Osteoblast (primary cell): ENCODE measurements at regions not wholly inside any gene's neighbourhood (a gene's known extent, or its start where the extent isn't known, plus 50 kb on each side); places are given as distances from the start of the nearest gene placed in this dataset.

Source experiments
- DNase-seq: peaks from one replicate; pipeline ENCODE4 v3.0.0; 2011; ENCODE audit warnings: low spot score, mixed read lengths; ENCODE audit not compliant: insufficient read length; ENCODE audit errors: missing footprints
- H2AFZ ChIP-seq: 2 replicates; pipeline ENCODE4 v1.6.0; 2011; ENCODE audit warnings: mild to moderate bottlenecking, low read length
- H3K27ac ChIP-seq: 2 replicates; pipeline ENCODE4 v1.5.1; 2011; ENCODE audit warnings: mild to moderate bottlenecking, low read depth, low read length, moderate library complexity
- H3K27me3 ChIP-seq: 2 replicates; pipeline ENCODE4 v1.6.0; 2012; ENCODE audit warnings: mild to moderate bottlenecking, control low read depth, inconsistent platforms, low read length, moderate library complexity; ENCODE audit not compliant: insufficient read depth
- H3K36me3 ChIP-seq: 2 replicates; pipeline ENCODE4 v1.5.1; 2011; ENCODE audit warnings: mild to moderate bottlenecking, low read length, control low read depth, moderate library complexity; ENCODE audit not compliant: insufficient read depth
- H3K4me1 ChIP-seq: 2 replicates; pipeline ENCODE4 v1.5.1; 2011; ENCODE audit warnings: mild to moderate bottlenecking, low read length, control low read depth, moderate library complexity; ENCODE audit not compliant: insufficient read depth
- H3K4me2 ChIP-seq: 2 replicates; pipeline ENCODE4 v1.6.0; 2011; ENCODE audit warnings: mild to moderate bottlenecking, low read length; ENCODE audit not compliant: insufficient read depth
- H3K4me3 ChIP-seq: fragments of 200-600 bp; sonication (generic); 3 replicates; pipeline ENCODE4 v1.5.1; 2012; ENCODE audit warnings: mild to moderate bottlenecking, low read length, inconsistent platforms; ENCODE audit not compliant: insufficient read depth
- H3K79me2 ChIP-seq: 2 replicates; pipeline ENCODE4 v1.6.0; 2012; ENCODE audit warnings: mild to moderate bottlenecking, low read length, control low read depth, inconsistent platforms; ENCODE audit not compliant: insufficient read depth
- H3K9me3 ChIP-seq: 2 replicates; pipeline ENCODE4 v1.5.1; 2011; ENCODE audit warnings: low read depth, low read length, control low read depth
- H4K20me1 ChIP-seq: 2 replicates; pipeline ENCODE4 v1.6.0; 2012; ENCODE audit warnings: mild to moderate bottlenecking, low read length, control low read depth; ENCODE audit not compliant: insufficient read depth
- TF ChIP-seq, protein P1 (sequence below): IDR thresholded peaks from 2 replicates; pipeline ENCODE4 v1.5.1; 2011; ENCODE audit warnings: mild to moderate bottlenecking, low read depth, low read length, moderate library complexity; ENCODE audit errors: extremely low read depth

DNA sequence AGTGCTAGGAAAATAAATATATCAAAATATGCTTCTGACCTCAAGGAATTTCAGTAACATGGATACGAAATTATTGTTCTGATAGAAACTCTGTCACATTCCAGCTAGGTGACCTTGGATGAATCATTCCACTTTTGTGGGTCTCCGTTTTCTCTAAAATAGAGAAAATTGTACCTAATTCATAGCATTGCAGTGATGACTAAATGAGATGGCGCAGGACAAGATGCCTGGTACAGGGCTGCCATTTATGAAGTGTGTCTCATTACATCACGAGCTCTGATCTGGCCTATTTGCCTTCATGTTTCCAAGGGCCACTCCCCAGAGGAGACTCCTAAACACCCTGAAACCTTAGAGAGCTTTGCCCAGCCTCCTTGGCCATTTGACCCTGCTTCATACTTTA, 480.0 kb upstream of the USP24 start:
- TF ChIP-seq, protein P1, sequence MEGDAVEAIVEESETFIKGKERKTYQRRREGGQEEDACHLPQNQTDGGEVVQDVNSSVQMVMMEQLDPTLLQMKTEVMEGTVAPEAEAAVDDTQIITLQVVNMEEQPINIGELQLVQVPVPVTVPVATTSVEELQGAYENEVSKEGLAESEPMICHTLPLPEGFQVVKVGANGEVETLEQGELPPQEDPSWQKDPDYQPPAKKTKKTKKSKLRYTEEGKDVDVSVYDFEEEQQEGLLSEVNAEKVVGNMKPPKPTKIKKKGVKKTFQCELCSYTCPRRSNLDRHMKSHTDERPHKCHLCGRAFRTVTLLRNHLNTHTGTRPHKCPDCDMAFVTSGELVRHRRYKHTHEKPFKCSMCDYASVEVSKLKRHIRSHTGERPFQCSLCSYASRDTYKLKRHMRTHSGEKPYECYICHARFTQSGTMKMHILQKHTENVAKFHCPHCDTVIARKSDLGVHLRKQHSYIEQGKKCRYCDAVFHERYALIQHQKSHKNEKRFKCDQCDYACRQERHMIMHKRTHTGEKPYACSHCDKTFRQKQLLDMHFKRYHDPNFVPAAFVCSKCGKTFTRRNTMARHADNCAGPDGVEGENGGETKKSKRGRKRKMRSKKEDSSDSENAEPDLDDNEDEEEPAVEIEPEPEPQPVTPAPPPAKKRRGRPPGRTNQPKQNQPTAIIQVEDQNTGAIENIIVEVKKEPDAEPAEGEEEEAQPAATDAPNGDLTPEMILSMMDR, result no peak
- peaks cover 40% of the 10 kb centered on the region for H3K4me1 ChIP-seq
- DNase-seq, result no peak
- H3K4me3 ChIP-seq, result no peak overlapping the region
- H3K79me2 ChIP-seq, result no peaks in the 10 kb centered on the region
- H3K36me3 ChIP-seq, result no peaks in the 10 kb centered on the region
- H2AFZ ChIP-seq, result peak overlapping the region; percentile 18
- H3K4me2 ChIP-seq, result peak overlapping the region; percentile 18
- H3K27ac ChIP-seq, result peak overlapping the region; percentile 95
- H3K9me3 ChIP-seq, result no peaks in the 10 kb centered on the region
- H4K20me1 ChIP-seq, result no peaks in the 10 kb centered on the region
- no peaks in the 10 kb centered on the region for H3K27me3 ChIP-seq

DNA sequence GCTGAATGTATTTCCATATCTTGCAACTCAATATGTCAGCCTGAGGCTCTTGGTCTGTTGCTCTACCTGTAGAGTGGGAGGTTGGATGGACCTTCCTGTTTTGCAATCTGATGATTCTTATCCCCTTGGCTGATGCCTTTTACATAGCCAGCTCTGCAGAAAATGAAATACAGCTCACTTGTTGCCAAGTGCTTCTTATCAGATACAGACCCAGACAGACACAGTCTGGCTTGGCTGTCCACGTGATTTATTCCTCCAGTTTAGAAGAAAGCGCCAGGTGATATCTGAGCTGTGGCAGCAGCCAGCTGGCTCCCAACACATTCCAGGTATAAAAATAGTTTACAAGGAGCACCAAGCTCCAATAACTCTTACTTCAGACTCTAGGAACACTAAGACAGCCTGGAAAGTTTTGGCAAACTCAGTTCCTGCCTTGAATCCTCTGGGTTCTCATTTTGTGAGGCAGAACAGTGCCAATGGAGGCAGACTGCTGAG, 479.2 kb upstream of the USP24 start:
- H3K4me3 ChIP-seq, result no peak overlapping the region
- H3K36me3 ChIP-seq, result no peaks in the 10 kb centered on the region
- no peak overlapping the region for H3K4me2 ChIP-seq
- DNase-seq, result no peak
- H3K27me3 ChIP-seq, result no peaks in the 10 kb centered on the region
- H2AFZ ChIP-seq, result no peak overlapping the region
- H3K4me1 ChIP-seq, result peaks cover 35% of the 10 kb centered on the region
- no peaks in the 10 kb centered on the region for H3K79me2 ChIP-seq
- no peaks in the 10 kb centered on the region for H3K9me3 ChIP-seq
- TF ChIP-seq, protein P1, result no peak
- H4K20me1 ChIP-seq, result no peaks in the 10 kb centered on the region
- H3K27ac ChIP-seq, result peak overlapping the region; percentile 95

DNA sequence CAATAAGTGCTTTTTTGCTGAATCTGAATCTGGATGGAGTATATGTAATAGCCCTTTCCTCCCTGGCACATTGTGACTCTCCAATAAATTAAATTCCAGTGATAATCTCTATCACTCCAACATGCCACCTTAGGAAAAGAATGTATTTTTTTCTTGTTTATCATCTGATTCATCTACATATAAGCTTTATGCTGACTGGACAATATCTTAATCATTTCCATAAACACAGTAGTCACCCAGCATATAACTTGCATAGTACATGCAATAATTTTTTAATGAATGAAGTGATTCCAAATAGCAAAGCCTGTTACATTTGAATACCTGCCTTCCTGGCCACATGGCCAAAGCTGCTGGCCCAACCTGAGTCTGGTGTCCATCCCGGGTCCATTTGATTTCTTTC, 477.6 kb upstream of the USP24 start:
- H3K27me3 ChIP-seq, result no peaks in the 10 kb centered on the region
- no peak for DNase-seq
- no peak overlapping the region for H2AFZ ChIP-seq
- H3K79me2 ChIP-seq, result no peaks in the 10 kb centered on the region
- H4K20me1 ChIP-seq, result no peaks in the 10 kb centered on the region
- H3K4me1 ChIP-seq, result peaks cover 35% of the 10 kb centered on the region
- TF ChIP-seq, protein P1, result no peak
- no peaks in the 10 kb centered on the region for H3K9me3 ChIP-seq
- H3K4me3 ChIP-seq, result no peak overlapping the region
- H3K27ac ChIP-seq, result no peak overlapping the region
- H3K4me2 ChIP-seq, result no peak overlapping the region
- no peaks in the 10 kb centered on the region for H3K36me3 ChIP-seq

DNA sequence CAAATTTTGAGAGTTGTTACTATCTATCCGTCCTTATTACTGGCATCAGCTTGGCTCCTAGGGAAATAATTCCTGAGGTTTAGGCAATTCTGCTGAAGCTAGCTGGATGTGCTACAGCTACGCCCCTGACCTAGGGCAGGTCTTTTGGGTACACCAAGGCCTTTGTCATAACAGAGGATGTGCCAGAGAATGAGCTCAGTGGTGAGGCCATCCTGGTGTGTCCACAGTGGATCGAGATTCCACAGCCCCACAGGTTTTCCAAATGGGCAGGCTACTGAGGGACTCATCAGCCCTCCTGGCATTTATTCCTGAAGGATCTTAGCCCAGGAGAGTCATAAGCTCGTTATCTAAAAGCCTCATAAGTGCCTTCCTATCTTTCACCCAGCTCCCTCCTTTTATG, 475.2 kb upstream of the USP24 start:
- Histone ChIP-seq H2AFZ (no peak overlapping the region), H3K79me2 (no peaks in the 10 kb centered on the region), H3K27ac (no peak overlapping the region), H3K4me3 (no peak overlapping the region), H3K4me1 (peaks cover 14% of the 10 kb centered on the region), H4K20me1 (no peaks in the 10 kb centered on the region), H3K4me2 (no peak overlapping the region), H3K27me3 (no peaks in the 10 kb centered on the region), H3K9me3 (no peaks in the 10 kb centered on the region), H3K36me3 (no peaks in the 10 kb centered on the region)
- TF ChIP-seq, protein P1, result no peak
- no peak for DNase-seq
